SK-N-SH treated with all-trans-retinoic acid at 6 μM for 48 hours (cell line): ENCODE measurements at regions not wholly inside any gene's neighbourhood (a gene's known extent, or its start where the extent isn't known, plus 50 kb on each side); places are given as distances from the start of the nearest gene placed in this dataset.

Source experiments
- ATAC-seq: fragments of 200-7000 bp; cut with Tn5 transposase; 3 replicates; pipeline ENCODE4 v1.9.1; 2020; ENCODE audit warnings: mild to moderate bottlenecking, moderate library complexity
- ARNTL ChIP-seq: fragments of 450-650 bp; formaldehyde crosslinking; IDR thresholded peaks from 2 replicates; pipeline ENCODE4 v1.5.0; 2020; ENCODE audit warnings: low read depth, mild to moderate bottlenecking, moderate library complexity, borderline replicate concordance
- BACH2 ChIP-seq: fragments of 250-450 bp; sonication (Bioruptor Pico); IDR thresholded peaks from 2 replicates; pipeline ENCODE4 v1.9.0; 2021; ENCODE audit warnings: mild to moderate bottlenecking, borderline replicate concordance
- CSDC2 ChIP-seq: fragments of 250-450 bp; sonication (Bioruptor Pico); IDR thresholded peaks from 2 replicates; pipeline ENCODE4 v1.5.0; 2020; ENCODE audit warnings: mild to moderate bottlenecking, moderate library complexity
- ESRRG ChIP-seq: fragments of 250-450 bp; sonication (Bioruptor Pico); IDR thresholded peaks from 2 replicates; pipeline ENCODE4 v1.6.1; 2021; ENCODE audit warnings: mild to moderate bottlenecking
- GLIS3 ChIP-seq: fragments of 250-450 bp; sonication (Bioruptor Pico); IDR thresholded peaks from 2 replicates; pipeline ENCODE4 v1.5.0; 2020; ENCODE audit warnings: mild to moderate bottlenecking, moderate library complexity
- ISL1 ChIP-seq: fragments of 250-450 bp; sonication (Bioruptor Pico); IDR thresholded peaks from 2 replicates; pipeline ENCODE4 v2.1.2; 2022; ENCODE audit warnings: mild to moderate bottlenecking, moderate library complexity
- OSR1 ChIP-seq: fragments of 250-450 bp; sonication (Bioruptor Pico); IDR thresholded peaks from 2 replicates; pipeline ENCODE4 v1.8.0; 2022; ENCODE audit warnings: moderate library complexity, mild to moderate bottlenecking, inconsistent platforms
- PPARA ChIP-seq: fragments of 250-450 bp; sonication (Bioruptor Pico); IDR thresholded peaks from 2 replicates; pipeline ENCODE4 v1.5.0; 2020; ENCODE audit warnings: mild to moderate bottlenecking, borderline replicate concordance
- RARB ChIP-seq: fragments of 250-450 bp; sonication (Bioruptor Pico); IDR thresholded peaks from 2 replicates; pipeline ENCODE4 v1.8.0; 2021; ENCODE audit warnings: mild to moderate bottlenecking, moderate library complexity
- SNAI2 ChIP-seq: fragments of 250-450 bp; sonication (Bioruptor Pico); IDR thresholded peaks from 2 replicates; pipeline ENCODE4 v1.5.0; 2020; ENCODE audit warnings: mild to moderate bottlenecking, moderate library complexity
- TCF4 ChIP-seq: fragments of 250-450 bp; sonication (Bioruptor Pico); IDR thresholded peaks from 2 replicates; pipeline ENCODE4 v1.8.0; 2021; ENCODE audit warnings: mild to moderate bottlenecking, moderate library complexity, borderline replicate concordance
- TOX ChIP-seq: fragments of 250-450 bp; sonication (Bioruptor Pico); IDR thresholded peaks from 2 replicates; pipeline ENCODE4 v1.8.0; 2021; ENCODE audit warnings: mild to moderate bottlenecking, moderate library complexity, borderline replicate concordance
- ZC3H10 ChIP-seq: fragments of 250-450 bp; sonication (Bioruptor Pico); IDR thresholded peaks from 2 replicates; pipeline ENCODE4 v1.5.1; 2021; ENCODE audit warnings: mild to moderate bottlenecking, moderate library complexity
- ZFP3 ChIP-seq: fragments of 250-450 bp; sonication (Bioruptor Pico); IDR thresholded peaks from 2 replicates; pipeline ENCODE4 v1.5.0; 2020; ENCODE audit warnings: mild to moderate bottlenecking, moderate library complexity
- ZNF565 ChIP-seq: fragments of 450-650 bp; formaldehyde crosslinking; conservative IDR thresholded peaks from 2 replicates; pipeline ENCODE4 v1.5.0; 2020; ENCODE audit warnings: low read depth, mild to moderate bottlenecking, moderate library complexity
- ZNF70 ChIP-seq: fragments of 450-650 bp; formaldehyde crosslinking; IDR thresholded peaks from 2 replicates; pipeline ENCODE4 v1.5.0; 2020; ENCODE audit warnings: mild to moderate bottlenecking, moderate library complexity
- ZNF8 ChIP-seq: fragments of 450-650 bp; formaldehyde crosslinking; IDR thresholded peaks from 2 replicates; pipeline ENCODE4 v1.5.0; 2020; ENCODE audit warnings: mild to moderate bottlenecking, moderate library complexity
- TF ChIP-seq, protein P1 (sequence below): fragments of 250-450 bp; sonication (Bioruptor Pico); IDR thresholded peaks from 2 replicates; pipeline ENCODE4 v1.5.1; 2020; ENCODE audit warnings: low read depth, mild to moderate bottlenecking, moderate library complexity
- TF ChIP-seq, protein P2 (sequence below): fragments of 250-450 bp; sonication (Bioruptor Pico); IDR thresholded peaks from 2 replicates; pipeline ENCODE4 v1.8.0; 2020; ENCODE audit warnings: mild to moderate bottlenecking, moderate library complexity, borderline replicate concordance
- TF ChIP-seq, protein P3 (sequence below): fragments of 250-450 bp; sonication (Bioruptor Pico); IDR thresholded peaks from 2 replicates; pipeline ENCODE4 v1.8.0; 2021; ENCODE audit warnings: low read depth, mild to moderate bottlenecking, moderate library complexity, borderline replicate concordance
- TF ChIP-seq, protein P4 (sequence below): fragments of 250-450 bp; sonication (Bioruptor Pico); IDR thresholded peaks from 2 replicates; pipeline ENCODE4 v1.5.0; 2020; ENCODE audit warnings: mild to moderate bottlenecking, moderate library complexity
- TF ChIP-seq, protein P5 (sequence below): fragments of 250-450 bp; sonication (Bioruptor Pico); IDR thresholded peaks from 2 replicates; pipeline ENCODE4 v1.5.1; 2021; ENCODE audit warnings: mild to moderate bottlenecking, moderate library complexity

DNA sequence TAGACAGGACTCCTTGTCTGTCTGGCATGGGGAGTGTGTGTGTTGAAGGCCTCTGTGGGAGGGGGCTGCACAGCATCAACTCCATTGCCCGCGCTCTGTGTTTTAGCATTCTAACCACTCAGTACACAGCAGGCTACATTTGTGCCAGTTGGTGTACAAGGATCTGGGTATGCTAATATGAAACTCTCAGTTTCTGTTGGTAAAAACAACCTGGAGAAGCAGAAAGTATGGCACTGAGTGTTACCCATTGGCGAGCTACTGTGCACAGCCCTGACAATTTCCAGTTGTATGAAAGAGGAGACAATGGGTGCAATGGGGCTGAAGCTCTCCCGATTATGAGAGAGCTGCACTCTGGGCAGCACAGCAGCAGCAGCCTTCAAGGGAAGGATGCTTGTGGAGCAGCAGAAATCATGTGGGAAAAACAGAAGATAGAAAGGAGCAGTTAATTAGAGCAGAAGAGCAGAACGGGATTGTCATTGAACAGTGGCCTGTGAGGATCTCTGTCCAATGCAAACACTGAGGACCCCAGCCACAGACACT, 443.6 kb downstream of the CBLN2 start:
- no peak for TF ChIP-seq CSDC2 (CRISPR knock-in tag)
- TF ChIP-seq ZNF565 (CRISPR knock-in tag), result no peak
- no peak for TF ChIP-seq RARB (CRISPR knock-in tag)
- no peak for TF ChIP-seq SNAI2 (CRISPR knock-in tag)
- TF ChIP-seq ZNF70, result no peak
- no peak for ATAC-seq

DNA sequence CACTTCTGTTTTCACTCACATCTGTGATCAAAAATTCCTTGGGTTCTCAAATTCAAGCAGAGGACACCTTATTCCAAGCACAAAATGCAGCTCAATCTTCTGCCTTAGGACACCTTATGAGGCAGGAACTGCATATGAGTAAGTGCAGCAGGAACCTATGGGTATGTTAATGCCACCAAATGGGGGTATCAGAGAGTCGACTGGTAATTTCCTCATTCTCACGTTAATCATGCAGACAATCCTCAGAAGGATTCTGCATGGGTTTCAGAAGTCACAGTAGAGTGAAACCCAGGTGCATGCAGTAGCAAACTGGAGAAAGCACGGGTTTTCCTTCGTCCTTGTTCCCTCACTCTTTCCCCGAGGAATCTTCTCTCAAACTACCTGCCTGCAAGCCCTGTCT, 452.8 kb downstream of the CBLN2 start:
- ATAC-seq, result no peak
- TF ChIP-seq ZFP3 (CRISPR knock-in tag) (no peak), RARB (CRISPR knock-in tag) (no peak), ZNF70 (no peak), ZNF565 (CRISPR knock-in tag) (no peak), GLIS3 (CRISPR knock-in tag) (no peak), BACH2 (CRISPR knock-in tag) (no peak), OSR1 (CRISPR knock-in tag) (no peak), SNAI2 (CRISPR knock-in tag) (no peak), TCF4 (CRISPR knock-in tag) (no peak), ARNTL (no peak), ESRRG (no peak)
- TF ChIP-seq, protein P1, sequence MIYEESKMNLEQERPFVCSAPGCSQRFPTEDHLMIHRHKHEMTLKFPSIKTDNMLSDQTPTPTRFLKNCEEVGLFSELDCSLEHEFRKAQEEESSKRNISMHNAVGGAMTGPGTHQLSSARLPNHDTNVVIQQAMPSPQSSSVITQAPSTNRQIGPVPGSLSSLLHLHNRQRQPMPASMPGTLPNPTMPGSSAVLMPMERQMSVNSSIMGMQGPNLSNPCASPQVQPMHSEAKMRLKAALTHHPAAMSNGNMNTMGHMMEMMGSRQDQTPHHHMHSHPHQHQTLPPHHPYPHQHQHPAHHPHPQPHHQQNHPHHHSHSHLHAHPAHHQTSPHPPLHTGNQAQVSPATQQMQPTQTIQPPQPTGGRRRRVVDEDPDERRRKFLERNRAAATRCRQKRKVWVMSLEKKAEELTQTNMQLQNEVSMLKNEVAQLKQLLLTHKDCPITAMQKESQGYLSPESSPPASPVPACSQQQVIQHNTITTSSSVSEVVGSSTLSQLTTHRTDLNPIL (CRISPR knock-in tag), result no peak
- TF ChIP-seq, protein P2, sequence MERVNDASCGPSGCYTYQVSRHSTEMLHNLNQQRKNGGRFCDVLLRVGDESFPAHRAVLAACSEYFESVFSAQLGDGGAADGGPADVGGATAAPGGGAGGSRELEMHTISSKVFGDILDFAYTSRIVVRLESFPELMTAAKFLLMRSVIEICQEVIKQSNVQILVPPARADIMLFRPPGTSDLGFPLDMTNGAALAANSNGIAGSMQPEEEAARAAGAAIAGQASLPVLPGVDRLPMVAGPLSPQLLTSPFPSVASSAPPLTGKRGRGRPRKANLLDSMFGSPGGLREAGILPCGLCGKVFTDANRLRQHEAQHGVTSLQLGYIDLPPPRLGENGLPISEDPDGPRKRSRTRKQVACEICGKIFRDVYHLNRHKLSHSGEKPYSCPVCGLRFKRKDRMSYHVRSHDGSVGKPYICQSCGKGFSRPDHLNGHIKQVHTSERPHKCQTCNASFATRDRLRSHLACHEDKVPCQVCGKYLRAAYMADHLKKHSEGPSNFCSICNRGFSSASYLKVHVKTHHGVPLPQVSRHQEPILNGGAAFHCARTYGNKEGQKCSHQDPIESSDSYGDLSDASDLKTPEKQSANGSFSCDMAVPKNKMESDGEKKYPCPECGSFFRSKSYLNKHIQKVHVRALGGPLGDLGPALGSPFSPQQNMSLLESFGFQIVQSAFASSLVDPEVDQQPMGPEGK (CRISPR knock-in tag), result no peak
- TF ChIP-seq, protein P3, sequence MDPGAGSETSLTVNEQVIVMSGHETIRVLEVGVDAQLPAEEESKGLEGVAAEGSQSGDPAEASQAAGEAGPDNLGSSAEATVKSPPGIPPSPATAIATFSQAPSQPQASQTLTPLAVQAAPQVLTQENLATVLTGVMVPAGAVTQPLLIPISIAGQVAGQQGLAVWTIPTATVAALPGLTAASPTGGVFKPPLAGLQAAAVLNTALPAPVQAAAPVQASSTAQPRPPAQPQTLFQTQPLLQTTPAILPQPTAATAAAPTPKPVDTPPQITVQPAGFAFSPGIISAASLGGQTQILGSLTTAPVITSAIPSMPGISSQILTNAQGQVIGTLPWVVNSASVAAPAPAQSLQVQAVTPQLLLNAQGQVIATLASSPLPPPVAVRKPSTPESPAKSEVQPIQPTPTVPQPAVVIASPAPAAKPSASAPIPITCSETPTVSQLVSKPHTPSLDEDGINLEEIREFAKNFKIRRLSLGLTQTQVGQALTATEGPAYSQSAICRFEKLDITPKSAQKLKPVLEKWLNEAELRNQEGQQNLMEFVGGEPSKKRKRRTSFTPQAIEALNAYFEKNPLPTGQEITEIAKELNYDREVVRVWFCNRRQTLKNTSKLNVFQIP (CRISPR knock-in tag), result no peak
- TF ChIP-seq, protein P4, sequence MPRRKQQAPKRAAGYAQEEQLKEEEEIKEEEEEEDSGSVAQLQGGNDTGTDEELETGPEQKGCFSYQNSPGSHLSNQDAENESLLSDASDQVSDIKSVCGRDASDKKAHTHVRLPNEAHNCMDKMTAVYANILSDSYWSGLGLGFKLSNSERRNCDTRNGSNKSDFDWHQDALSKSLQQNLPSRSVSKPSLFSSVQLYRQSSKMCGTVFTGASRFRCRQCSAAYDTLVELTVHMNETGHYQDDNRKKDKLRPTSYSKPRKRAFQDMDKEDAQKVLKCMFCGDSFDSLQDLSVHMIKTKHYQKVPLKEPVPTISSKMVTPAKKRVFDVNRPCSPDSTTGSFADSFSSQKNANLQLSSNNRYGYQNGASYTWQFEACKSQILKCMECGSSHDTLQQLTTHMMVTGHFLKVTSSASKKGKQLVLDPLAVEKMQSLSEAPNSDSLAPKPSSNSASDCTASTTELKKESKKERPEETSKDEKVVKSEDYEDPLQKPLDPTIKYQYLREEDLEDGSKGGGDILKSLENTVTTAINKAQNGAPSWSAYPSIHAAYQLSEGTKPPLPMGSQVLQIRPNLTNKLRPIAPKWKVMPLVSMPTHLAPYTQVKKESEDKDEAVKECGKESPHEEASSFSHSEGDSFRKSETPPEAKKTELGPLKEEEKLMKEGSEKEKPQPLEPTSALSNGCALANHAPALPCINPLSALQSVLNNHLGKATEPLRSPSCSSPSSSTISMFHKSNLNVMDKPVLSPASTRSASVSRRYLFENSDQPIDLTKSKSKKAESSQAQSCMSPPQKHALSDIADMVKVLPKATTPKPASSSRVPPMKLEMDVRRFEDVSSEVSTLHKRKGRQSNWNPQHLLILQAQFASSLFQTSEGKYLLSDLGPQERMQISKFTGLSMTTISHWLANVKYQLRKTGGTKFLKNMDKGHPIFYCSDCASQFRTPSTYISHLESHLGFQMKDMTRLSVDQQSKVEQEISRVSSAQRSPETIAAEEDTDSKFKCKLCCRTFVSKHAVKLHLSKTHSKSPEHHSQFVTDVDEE, result no peak
- TF ChIP-seq, protein P5, sequence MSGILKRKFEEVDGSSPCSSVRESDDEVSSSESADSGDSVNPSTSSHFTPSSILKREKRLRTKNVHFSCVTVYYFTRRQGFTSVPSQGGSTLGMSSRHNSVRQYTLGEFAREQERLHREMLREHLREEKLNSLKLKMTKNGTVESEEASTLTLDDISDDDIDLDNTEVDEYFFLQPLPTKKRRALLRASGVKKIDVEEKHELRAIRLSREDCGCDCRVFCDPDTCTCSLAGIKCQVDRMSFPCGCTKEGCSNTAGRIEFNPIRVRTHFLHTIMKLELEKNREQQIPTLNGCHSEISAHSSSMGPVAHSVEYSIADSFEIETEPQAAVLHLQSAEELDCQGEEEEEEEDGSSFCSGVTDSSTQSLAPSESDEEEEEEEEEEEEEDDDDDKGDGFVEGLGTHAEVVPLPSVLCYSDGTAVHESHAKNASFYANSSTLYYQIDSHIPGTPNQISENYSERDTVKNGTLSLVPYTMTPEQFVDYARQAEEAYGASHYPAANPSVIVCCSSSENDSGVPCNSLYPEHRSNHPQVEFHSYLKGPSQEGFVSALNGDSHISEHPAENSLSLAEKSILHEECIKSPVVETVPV (CRISPR knock-in tag), result no peak

DNA sequence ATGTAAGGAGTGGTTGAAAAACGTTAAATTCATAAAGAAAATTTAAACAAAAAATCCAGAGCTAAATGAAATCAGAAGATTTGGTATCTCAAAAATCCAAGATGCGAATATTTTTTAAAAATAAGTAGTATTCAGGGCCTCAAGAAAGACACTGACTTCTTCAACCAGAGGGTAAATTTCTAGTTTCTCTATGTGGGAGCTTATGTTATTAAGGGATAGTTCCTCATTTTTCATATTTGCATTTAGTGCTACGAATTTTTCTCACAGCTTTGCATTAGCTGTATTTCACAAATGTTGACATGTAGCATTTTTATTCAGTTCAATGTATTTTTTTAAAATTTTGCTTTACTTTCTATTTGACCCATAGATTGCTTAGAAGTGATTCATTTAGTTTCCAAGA, 454.7 kb downstream of the CBLN2 start:
- no peak for ATAC-seq
- no peak for TF ChIP-seq ZNF8 (CRISPR knock-in tag)
- TF ChIP-seq, protein P4, result no peak
- TF ChIP-seq, protein P2 (CRISPR knock-in tag), result no peak
- no peak for TF ChIP-seq TCF4 (CRISPR knock-in tag)
- no peak for TF ChIP-seq ESRRG
- TF ChIP-seq OSR1 (CRISPR knock-in tag), result no peak
- TF ChIP-seq CSDC2 (CRISPR knock-in tag), result no peak
- no peak for TF ChIP-seq ISL1 (CRISPR knock-in tag)
- TF ChIP-seq GLIS3 (CRISPR knock-in tag), result no peak
- TF ChIP-seq TOX (CRISPR knock-in tag), result no peak
- no peak for TF ChIP-seq PPARA (CRISPR knock-in tag)
- TF ChIP-seq, protein P5 (CRISPR knock-in tag), result no peak
- TF ChIP-seq ZC3H10 (CRISPR knock-in tag), result no peak
- no peak for TF ChIP-seq ARNTL
